NCI-H510A treated with DMSO at 0.1 percent for 48 hours (cell line): ENCODE measurements at regions not wholly inside any gene's neighbourhood (a gene's known extent, or its start where the extent isn't known, plus 50 kb on each side); places are given as distances from the start of the nearest gene placed in this dataset.

Source experiments
- DNase-seq: peaks from one replicate; lab custom pipeline; 2025; lab: John Stamatoyannopoulos, UW

DNA sequence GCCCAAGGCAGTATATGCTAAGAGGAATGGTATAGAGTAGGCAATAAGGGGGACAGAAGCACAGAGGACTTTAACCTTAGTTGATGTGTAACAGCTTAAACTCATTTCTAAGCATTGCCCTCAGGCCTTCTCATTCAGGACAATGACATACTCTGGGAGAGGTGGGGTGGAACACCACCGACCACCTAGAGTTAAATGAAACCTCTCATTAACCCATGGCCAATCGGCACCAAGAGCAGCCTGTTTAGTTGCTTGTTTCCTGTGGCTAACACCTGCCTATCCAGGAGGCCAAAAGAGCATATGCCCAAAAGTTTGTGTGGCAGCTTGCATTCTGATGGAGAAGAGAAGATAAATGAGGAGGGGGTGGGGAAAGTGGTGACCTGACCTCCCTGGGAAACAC lies 50.0 kb downstream of the PABIR2 start:
- no peak for DNase-seq

DNA sequence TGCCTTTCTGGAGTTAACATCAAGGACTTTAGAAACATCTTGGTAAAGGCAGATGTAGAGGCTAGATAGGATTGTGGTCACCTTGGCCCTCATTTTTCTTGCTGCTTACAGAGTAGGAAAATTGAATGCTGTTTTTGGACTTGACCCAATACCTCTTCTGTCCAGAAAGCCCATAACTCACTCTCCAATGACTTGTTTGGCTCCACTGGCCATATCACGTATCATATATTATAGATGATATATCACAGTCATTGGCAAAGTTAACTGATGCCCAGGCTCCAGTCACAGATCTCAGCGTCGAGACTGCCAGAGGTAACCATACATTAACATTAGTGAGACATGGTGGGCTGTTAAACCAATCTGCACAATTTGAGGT lies 50.6 kb downstream of the PABIR2 start:
- no peak for DNase-seq

DNA sequence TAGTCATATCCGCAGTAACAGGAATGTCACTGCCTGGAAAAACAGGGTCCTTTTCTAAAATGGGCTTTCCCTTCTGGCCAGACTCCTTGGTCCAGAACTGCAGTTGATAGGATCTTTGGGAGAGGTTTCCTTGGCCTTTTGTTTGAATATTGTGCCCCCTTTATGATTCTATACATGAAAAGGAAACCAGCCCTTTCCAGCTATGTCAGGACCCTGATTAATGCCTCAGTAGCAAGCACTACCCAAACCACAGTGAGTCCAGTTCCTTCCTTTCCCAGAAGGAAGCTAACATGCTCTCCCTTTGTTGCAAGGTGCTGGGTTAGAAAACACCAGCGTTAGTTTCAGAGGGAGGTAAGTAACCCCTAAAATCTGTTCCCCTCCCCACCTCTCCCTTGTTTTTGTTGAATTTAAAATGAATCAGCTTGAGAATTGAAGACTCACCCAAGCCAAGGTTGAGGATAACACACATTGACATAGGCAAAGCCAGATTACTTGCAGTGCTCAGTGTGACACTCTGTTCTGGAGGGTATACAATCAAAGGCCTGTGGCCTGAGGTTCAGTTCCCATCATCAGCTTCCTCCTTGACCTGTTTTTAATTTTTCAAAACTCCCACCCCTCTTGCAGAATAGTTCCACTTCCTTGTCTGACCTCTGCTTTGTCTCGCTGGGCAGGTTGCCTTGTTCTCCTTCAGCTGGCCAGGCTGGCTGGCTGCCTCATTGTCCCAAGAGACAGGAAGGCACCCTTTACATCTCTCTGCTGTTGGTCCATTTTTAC lies 51.2 kb downstream of the PABIR2 start:
- no peak for DNase-seq

DNA sequence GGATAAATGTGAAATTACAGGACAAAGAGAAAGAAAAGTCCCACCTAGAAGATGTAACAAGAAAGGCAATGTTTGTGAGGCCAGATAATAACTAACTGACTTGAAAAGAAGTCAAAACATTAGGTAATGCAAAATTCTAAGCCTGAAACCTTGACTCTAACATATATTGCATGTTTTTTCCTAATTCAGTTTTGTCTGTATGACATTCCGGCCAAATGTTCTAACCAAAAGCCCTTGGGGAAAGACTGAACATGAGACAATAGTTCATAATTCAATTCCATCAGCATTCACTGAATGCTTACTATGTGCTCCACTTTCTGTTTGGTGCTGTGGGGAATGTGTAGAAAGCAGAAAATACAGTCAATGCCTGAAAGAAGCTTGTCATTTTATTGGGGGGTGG lies 53.9 kb downstream of the PABIR2 start:
- no peak for DNase-seq

DNA sequence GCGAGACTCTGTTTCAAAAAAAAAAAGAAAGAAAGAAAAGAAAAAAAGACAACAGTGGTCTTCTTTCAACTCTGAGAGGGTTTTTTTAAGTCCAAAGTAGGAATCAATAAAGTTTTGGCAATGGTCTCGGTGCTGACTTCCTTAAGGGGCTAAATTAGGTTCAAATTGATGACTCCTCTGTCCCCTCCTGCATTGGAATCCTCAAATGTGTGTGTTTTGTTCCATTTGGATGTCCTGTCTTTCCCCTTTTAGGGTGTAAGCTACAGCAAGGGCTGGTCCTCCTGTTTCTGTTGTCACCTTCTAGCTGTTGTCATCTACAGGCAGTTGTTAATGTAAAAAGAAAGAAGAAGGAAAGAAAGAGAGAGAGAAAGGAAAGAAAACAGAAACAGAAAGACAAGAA lies 54.4 kb downstream of the PABIR2 start:
- no peak for DNase-seq

DNA sequence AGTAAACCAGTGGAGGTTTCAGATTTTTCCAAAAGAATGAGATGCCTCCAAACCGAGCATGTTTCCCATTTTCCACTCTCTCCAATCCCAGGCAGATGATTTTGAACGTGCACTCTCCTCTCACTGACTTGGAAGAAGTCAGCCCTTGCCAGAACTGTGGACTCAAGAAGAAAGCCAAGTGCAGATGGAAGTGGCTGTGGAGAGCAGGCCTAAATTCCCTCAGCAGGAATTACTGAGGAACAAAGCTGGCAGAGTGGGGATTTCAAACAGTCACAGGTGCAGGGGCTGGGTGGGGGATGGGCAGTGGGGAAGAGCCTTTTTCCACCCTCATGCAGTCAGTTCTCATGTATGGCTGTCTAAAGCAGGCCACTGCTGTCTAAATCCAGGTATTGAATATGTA lies 55.3 kb downstream of the PABIR2 start:
- no peak for DNase-seq

DNA sequence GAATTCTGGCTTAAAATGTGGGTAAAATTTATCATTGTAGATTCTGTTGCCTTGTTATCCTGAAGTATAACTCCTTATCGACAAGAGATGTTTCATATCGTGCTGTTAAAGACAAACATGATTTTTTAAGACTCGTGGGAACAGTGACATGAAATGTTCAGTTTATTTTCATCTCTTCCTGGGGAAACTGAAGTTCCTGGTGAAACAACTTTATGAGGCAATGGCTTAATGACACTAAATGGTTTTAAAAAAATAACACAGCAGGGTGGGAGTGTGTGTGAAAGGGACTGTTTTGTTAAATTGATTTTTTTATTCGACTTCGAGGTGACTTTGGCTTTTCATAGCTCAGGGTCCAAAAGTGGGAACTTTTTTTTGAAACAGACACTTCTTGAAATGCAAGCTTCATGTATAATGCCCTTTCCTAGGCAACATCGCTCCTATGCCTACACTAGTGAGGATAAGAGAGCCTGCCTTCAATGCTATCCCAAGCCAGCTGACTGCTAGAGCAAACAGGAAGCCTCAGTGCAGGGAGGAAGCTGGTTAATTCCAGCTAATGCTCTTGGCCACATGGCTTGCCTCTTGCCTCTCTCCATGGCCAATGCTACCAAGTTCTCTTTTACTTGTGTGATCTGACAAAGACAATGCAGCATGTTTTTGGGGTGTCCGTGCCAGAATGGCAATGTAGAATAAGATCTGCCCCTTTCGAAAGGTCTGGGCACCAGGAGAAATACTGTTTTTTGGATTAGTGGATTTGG lies 57.8 kb downstream of the PABIR2 start:
- DNase-seq, result no peak

DNA sequence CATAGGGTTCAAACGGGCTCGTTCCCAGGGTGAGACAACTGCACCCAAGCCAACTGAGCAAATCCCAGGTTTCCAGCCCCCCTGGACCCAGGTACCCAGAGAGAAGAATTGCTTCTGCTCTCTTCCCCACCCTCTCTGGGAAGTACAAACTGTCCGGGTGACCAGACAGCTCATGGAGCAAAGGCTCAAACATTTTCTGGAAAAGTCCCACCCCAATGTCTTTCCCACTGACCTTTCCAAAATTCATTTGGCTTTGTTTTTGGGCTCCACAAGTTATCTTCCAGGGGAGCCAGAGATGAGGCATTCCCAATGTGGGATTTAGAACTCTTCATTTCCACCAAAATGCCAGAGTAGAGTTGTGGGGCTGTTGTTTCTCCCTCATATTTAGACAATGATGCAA lies 58.6 kb downstream of the PABIR2 start:
- no peak for DNase-seq

DNA sequence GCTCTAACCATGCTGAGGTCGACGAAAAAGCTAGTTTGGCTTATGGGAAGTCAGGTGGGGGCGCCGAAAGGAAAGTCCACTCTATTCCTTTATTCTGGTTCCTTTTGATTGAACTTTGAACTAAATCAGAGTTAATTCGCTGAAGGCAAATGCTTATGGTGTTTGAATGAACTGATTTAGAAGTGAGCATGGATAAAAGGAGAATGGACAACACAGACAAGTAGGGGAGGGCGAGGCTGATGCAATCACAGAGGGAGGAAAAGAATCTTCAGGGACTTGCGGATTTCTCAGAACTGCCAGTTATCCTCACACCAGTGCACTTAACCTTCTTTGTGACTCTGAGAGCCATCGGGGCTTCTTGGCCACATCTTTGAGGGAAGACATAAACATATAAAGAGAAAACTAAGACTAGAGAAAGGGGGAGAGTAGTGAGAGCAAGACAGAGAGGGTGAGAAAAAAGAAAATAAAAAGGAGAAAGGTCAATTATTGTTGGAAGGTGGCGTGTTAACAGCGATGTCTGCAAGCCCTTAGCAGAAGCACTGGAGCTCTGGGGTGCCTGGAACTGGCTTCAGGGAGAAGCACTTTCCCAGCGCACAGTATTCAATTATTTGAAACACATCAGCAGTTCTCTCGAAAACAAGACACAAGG lies 59.2 kb downstream of the PABIR2 start:
- no peak for DNase-seq

DNA sequence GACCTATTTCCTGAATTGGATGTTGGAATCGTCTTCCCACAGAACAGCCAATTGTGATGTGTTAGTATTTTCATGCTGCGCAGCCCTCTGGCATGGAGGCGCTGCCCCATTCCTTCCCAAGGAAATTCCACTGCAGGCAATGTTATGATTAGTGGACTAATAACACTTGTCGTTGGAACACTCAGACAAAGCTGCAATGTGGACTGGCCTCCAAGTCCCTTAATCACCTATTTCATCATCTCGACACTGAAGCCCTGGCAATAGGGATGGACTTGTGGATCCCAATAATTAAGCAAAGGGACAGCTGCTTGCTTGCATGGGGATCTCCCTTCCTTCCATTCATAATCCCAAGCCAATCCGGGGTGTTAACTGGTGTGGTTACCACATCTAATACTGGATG lies 59.9 kb downstream of the PABIR2 start:
- DNase-seq, result no peak

DNA sequence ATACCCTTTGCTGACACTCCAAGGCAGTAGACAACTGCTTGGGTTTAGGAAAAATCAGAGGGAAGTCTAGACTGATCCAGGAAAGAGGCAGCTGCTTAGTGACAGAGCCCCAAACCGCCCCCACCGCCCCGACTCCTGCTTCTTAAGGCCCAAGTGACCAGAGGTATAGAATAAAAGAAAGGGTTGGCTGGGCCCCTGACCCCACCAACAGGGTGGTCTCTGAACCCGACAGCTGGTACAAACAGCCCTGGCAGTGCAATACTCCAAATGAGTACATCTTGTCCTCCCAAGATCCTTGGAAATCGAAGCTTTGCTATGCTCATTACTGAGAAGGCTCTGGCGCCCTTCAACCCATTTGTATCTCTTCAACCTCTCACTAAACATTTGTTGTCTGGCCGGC lies 60.6 kb downstream of the PABIR2 start:
- DNase-seq, result no peak

DNA sequence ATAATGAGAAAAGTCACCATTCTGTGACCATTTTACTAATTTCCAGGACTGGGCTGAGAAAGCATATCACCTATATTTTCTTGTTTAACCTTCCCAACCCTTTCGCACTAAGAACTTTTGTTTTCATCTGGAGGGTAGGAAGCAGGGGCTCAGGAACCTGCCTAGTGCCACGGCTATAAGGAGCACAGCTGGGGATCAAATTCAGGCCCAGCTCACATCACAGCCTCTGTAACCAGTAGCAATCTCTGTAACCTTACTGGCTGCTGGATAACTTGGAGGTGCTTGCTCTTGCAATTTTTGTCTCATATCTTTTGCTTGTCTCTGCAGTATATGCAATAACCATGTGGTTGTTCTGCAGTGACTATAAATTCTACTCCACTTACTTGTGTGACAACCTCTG lies 62.0 kb downstream of the PABIR2 start:
- no peak for DNase-seq

DNA sequence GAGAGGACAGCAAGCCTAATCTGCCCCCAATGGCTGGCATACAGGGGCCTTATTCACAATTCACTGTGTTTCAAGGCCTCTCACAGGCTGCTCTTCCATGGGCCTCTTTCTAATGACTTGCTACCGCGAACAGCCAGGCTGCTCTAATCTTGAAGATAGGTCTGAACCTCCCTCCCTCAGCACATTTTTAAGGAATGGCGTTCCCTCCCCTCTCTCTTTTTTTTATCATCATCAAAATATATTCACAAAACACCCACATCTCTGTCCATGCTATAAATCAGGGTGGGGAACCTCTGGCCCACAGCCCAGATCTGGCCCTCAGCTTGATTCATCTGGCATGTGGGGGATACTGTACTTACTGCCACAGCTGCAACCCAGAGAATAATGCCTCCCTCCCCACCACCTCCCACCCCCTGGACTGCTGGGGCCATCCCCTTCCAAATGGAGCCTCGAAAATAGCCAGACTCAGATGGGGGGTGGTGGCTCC lies 62.5 kb downstream of the PABIR2 start:
- DNase-seq, result no peak

DNA sequence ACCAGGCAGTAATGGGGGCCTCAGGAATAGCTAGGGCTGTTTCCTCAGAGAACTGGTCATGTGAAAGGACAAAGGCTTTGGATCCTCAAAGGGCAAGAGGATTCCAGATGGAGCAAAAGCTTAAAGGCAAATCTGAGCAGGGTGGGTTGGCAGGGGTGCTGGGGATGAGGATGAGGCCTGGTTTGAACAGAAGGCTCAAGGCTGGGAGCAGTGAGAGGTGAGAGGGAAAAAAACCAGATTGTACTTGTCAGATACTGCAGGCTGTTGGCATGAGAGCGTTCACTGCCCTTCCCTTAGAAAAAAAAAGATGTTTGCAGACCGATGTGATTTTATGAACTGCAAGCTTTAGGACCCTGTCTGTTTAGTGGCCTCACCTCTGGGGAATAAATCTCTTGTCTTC lies 63.4 kb downstream of the PABIR2 start:
- DNase-seq, result no peak

DNA sequence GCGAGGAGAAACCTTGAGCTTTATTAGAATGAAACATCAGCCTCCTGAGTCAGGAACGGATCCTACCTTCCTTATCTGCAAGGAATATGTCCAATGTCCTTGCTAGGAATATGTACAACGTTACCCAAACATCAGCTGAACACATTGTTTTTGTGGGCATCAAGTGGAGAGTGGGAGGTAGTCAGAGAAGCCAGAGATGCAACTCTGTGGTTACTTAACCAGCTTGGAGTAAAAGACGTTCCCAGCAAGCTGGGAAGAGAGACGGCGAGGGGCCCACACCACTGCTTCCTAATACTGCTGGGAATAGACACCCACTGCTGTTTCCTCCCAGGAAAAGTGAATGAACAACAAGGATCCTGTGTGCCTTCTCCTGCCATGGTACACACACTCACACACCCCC lies 64.3 kb downstream of the PABIR2 start:
- no peak for DNase-seq

DNA sequence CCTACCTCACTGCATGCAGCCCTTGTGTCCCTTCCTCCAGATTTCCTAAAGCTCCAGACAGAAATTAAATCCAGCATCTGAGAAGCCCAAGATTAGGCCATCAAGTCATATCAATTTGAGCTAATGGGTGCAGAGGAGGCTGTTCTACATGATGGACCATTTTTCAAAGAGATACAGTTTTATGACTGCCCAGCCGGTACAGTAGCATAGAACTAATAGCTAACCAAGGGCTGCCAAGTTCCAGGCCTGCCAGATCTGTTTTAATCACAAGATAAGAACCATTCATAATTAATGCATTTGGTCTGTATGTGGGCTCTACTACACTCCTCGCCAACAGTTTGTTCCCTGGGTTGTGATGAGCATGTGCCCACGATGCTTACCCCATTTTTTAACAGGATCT lies 64.9 kb downstream of the PABIR2 start:
- no peak for DNase-seq

DNA sequence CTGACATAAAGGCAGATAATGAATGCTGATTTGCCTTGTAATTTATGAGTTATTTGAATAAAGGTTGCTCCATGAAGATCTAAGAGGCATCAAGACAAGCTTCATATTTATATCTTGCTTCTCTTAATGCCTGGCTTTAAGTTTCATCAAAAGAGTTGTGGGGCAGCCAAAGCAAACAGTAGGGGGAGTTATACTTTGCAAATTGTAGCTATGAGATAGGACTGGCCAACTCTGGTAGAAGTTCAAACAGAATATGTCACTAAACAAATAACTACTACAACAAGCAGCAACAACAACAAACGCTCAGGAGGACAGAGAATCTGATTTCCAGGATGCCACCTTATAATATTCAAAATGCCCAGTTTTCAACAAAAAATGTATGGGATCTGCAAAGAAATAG lies 69.1 kb upstream of the PLAC1 start:
- DNase-seq, result no peak

DNA sequence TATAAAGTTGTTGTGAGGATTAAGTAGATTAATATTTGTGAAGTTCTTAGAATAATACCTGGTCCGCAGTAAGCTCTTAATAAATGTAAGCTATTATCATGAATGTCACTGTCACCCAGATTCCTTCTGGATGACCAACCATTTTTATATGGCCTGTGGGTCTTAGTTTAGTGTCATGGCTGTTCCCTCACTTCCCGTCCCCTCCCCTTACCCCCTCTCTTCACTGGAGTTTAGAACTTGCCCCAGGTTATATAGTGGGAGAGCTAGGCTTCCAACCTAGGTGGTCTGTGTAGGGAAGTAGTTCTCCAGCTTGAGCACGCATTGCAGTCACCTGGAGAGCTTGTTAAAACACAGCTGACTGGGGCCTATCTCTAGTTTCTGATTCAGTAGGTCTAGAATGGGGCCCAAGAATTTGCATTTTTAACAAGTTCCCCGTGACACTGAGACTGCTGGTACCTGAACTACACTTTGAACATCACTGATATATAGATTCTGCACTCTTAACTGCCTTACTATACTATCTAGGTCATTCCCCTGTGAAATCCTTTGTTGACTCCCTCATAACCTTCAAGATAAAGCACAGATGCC lies 66.9 kb upstream of the PLAC1 start:
- no peak for DNase-seq

DNA sequence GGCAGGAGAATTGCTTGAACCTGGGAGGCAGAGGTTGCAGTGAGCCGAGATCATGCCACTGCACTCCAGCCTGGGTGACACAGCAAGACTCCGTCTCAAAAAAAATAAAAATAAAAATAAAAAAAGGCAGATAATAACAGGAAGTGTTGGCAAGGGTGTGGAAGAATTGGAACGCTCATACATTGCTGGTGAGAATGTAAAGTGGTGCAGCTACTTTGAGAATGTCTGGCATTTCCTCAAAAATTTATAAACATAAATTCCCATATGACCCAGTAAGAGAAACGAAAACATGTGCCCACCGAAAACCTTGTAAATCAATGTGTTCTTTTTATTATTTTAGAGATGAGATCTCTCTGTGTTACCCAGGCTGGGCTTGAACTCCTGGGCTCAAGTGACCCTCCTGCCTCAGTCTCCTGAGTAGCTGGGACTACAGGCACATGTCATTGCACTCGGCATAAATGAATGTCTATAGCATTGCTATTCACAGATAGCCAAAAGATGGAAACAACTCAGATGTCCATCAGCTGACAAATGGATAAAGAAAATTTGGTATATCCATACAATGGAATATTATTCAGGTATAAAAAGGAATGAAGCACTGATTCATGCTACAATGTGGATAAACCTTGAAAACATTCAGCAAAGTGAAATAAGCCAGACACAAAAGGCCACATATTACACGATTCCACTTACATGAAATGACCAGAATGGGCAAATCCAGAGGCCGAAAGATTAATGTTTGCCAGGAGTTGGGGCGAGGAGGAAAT lies 63.7 kb upstream of the PLAC1 start:
- DNase-seq, result no peak

DNA sequence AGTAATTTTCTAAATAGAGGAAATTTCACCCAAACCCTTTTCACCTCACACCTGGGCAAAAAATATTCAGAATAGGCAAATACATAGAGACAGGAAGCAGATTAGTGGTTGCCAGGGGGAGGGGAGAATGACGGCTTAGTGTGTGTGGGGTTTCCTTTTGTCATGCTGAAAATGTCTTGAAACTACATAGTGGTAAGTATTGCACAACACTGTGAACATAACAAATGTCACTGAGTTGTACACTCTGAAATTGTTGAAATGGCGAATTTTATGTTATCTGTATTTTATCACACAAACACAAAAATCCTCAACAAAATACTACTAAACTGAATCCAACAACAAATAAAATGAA lies 60.7 kb upstream of the PLAC1 start:
- DNase-seq, result no peak

DNA sequence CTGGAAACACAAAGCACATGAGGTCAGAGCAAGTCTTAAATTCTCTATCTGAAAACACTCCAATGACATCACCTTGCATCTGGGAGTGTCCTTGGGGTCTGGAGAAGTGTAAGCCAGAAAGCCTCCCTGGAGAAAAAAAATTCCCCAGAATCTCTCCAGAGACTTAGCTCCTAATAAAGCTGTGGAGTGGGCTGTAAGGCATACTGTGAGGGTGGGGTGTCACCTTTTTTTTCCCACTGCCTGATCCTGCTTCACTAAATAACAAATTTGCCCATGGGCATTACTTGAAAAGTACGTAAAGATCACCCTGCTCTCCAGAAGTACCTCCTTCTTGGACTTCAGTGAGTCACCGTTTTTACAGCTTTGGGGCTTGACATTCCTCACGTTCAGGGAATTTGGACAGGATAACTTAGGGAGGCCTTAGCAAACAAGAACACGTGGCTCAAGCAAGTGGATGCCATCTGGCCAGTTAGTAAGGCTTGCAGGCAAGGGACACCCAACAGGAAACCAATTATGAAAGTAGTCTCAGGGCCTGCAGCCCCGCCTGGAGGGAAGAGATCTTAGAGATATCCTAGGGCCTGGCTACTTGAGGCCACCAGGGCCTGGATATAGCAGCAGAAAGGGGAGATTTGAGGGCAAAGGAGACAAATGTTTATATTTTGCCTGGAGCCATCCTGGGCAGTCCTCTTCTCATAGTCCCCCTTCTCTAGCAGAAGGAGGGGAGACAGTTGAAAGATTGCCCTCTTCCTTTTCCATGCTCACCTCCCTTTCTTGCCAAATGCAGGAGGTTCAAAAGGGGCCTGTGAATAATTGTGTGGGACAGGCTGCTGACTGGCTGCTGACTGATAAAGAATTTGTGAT lies 60.1 kb upstream of the PLAC1 start:
- DNase-seq, result peak; percentile 9
